HCT116 (cell line): ENCODE measurements at regions not wholly inside any gene's neighbourhood (a gene's known extent, or its start where the extent isn't known, plus 50 kb on each side); places are given as distances from the start of the nearest gene placed in this dataset.
A peak's percentile ranks its signal among the peaks of the same experiment; 100 is the strongest.

Experiments used
- ATAC-seq: fragments of 200-7000 bp; cut with Tn5 transposase; 2 replicates; pipeline ENCODE4 v1.9.1; 2020; ENCODE audit warnings: mild to moderate bottlenecking, moderate library complexity
- BruUV-seq: library from RNA; stranded (reverse); fragments of 400-500 nt; replicated peaks from 2 replicates; lab custom pipeline; 2021; lab: Mats Ljungman, UMichigan
- CTCF ChIA-PET: fragments of 300-600 bp; sonication (Branson Sonifier 250); formaldehyde crosslinking; loops from one replicate; lab custom pipeline; 2021; ENCODE audit warnings: antibody characterized with exemption; lab: Charles Lee
- POLR2A ChIA-PET: fragments of 300-600, 350-600 bp; sonication (Branson Sonifier 250); formaldehyde crosslinking; loops from one replicate; lab custom pipeline; 2021; ENCODE audit warnings: antibody characterized with exemption; lab: Charles Lee
- RAD21 ChIA-PET, 2 experiments: fragments of 300-600 bp; sonication (Branson Sonifier 250); formaldehyde crosslinking; loops; one replicate each; lab custom pipeline; 2023; ENCODE audit warnings: low total read pairs in 2 of 2; ENCODE audit not compliant: uncharacterized antibody in 2 of 2, unreplicated experiment in 2 of 2, low non-redundant PET in 1 of 2; lab: Charles Lee
- DNase-seq: peaks from one replicate; pipeline ENCODE4 v3.0.0-alpha.2; 2010; ENCODE audit warnings: low read depth, low spot score
- H2AFZ ChIP-seq: fragments of 200-600 bp; shearing (Covaris generic), sonication (generic); 2 replicates; pipeline ENCODE4 v1.6.1; 2017; ENCODE audit warnings: low read depth, mixed run types, mixed read lengths, antibody characterized with exemption, low read length; ENCODE audit not compliant: poor library complexity, severe bottlenecking
- H3K27ac ChIP-seq: 2 replicates; pipeline ENCODE4 v1.5.1; 2012; ENCODE audit warnings: low read depth, low read length
- H3K27me3 ChIP-seq: fragments of 200-600 bp; sonication (generic); 2 replicates; pipeline ENCODE4 v1.6.1; 2016; ENCODE audit warnings: mixed run types, low read length, mixed read lengths; ENCODE audit not compliant: insufficient read depth
- H3K36me3 ChIP-seq, 2 experiments: fragments of 200-500 bp in 1 of 2; fragments of 200-600 bp in 1 of 2; sonication (Bioruptor generic) in 1 of 2; sonication (generic) in 1 of 2; 2 replicates each; pipeline versions ENCODE4 v1.5.1 to v1.6.1; 2014 to 2016; ENCODE audit warnings: low read length in 2 of 2, inconsistent platforms in 1 of 2, mixed read lengths in 1 of 2, mixed run types in 1 of 2; ENCODE audit not compliant: insufficient read depth in 2 of 2, control insufficient read depth in 1 of 2
- H3K4me1 ChIP-seq, 2 experiments: fragments of 200-600 bp in 1 of 2; sonication (generic) in 1 of 2; 2 replicates each; pipeline versions ENCODE4 v1.5.1 to v1.6.1; 2012 to 2017; ENCODE audit warnings: low read length in 2 of 2, inconsistent platforms in 1 of 2, mild to moderate bottlenecking in 1 of 2, mixed read lengths in 1 of 2, mixed run types in 1 of 2, moderate library complexity in 1 of 2; ENCODE audit not compliant: insufficient read depth in 2 of 2, control insufficient read depth in 1 of 2
- H3K4me2 ChIP-seq: fragments of 200-600 bp; sonication (generic); 2 replicates; pipeline ENCODE4 v1.6.1; 2017; ENCODE audit warnings: mixed run types, low read length, mixed read lengths
- H3K4me3 ChIP-seq, 2 experiments: fragments of 200-600 bp in 1 of 2; sonication (generic) in 1 of 2; replicated peaks in 1 of 2; 2 replicates each; pipeline ENCODE4 v1.5.1; 2011 to 2016; ENCODE audit warnings: low read length in 2 of 2, control low read depth in 1 of 2, low read depth in 1 of 2, mild to moderate bottlenecking in 1 of 2, mixed read lengths in 1 of 2, mixed run types in 1 of 2
- H3K79me2 ChIP-seq: fragments of 200-600 bp; sonication (generic); 2 replicates; pipeline ENCODE4 v1.6.1; 2017; ENCODE audit warnings: mild to moderate bottlenecking, mixed run types, low read length, moderate library complexity, mixed read lengths; ENCODE audit not compliant: insufficient read depth
- H3K9ac ChIP-seq: fragments of 200-600 bp; sonication (generic); 2 replicates; pipeline ENCODE4 v1.6.1; 2016; ENCODE audit warnings: low read length, mixed read lengths
- H3K9me2 ChIP-seq: fragments of 200-600 bp; sonication (generic), shearing (Covaris generic); 2 replicates; pipeline ENCODE4 v1.6.1; 2017; ENCODE audit warnings: mixed run types, mild to moderate bottlenecking, moderate library complexity; ENCODE audit not compliant: insufficient read depth
- H3K9me3 ChIP-seq, 2 experiments: fragments of 200-500 bp in 1 of 2; fragments of 200-600 bp in 1 of 2; sonication (Bioruptor generic) in 1 of 2; sonication (generic) in 1 of 2; 2 replicates each; pipeline ENCODE4 v1.6.1; 2014 to 2017; ENCODE audit warnings: low read length in 2 of 2, mixed read lengths in 2 of 2, inconsistent platforms in 1 of 2, low read depth in 1 of 2, mild to moderate bottlenecking in 1 of 2, mixed run types in 1 of 2, moderate library complexity in 1 of 2; ENCODE audit not compliant: control insufficient read depth in 1 of 2, insufficient read depth in 1 of 2
- H4K20me1 ChIP-seq: fragments of 200-600 bp; sonication (generic), shearing (Covaris generic); 2 replicates; pipeline ENCODE4 v1.6.1; 2017; ENCODE audit warnings: mixed run types, mild to moderate bottlenecking, moderate library complexity; ENCODE audit not compliant: insufficient read depth
- CEBPB ChIP-seq: IDR thresholded peaks from 2 replicates; pipeline ENCODE4 v1.6.1; 2012; ENCODE audit warnings: low read depth
- CTCF ChIP-seq, 3 experiments: fragments of 200-600 bp in 1 of 3; sonication (generic) in 1 of 3; IDR thresholded peaks in 2 of 3; conservative IDR thresholded peaks in 1 of 3; 2 replicates each; pipeline ENCODE4 v1.5.1; 2012 to 2017; ENCODE audit warnings: low read depth in 2 of 3, low read length in 2 of 3, antibody characterized with exemption in 1 of 3, borderline replicate concordance in 1 of 3, control low read depth in 1 of 3, mild to moderate bottlenecking in 1 of 3, mixed read lengths in 1 of 3, mixed run types in 1 of 3, moderate library complexity in 1 of 3; ENCODE audit not compliant: insufficient read depth in 1 of 3
- ELF1 ChIP-seq: IDR thresholded peaks from 2 replicates; pipeline ENCODE4 v1.6.1; 2012; ENCODE audit warnings: low read depth, borderline replicate concordance
- FOSL1 ChIP-seq: IDR thresholded peaks from 2 replicates; pipeline ENCODE4 v1.6.1; 2012; ENCODE audit warnings: low read depth
- JUND ChIP-seq: IDR thresholded peaks from 2 replicates; pipeline ENCODE4 v1.6.1; 2012
- MAX ChIP-seq: IDR thresholded peaks from 2 replicates; pipeline ENCODE4 v1.6.1; 2012
- POLR2A ChIP-seq: IDR thresholded peaks from 2 replicates; pipeline ENCODE4 v1.7.0; 2011; ENCODE audit warnings: borderline replicate concordance; ENCODE audit not compliant: insufficient read depth, insufficient read length; ENCODE audit errors: extremely low read depth
- RAD21 ChIP-seq: IDR thresholded peaks from 2 replicates; pipeline ENCODE4 v1.6.1; 2012; ENCODE audit warnings: low read depth, mild to moderate bottlenecking
- REST ChIP-seq: IDR thresholded peaks from 2 replicates; pipeline ENCODE4 v1.6.1; 2012; ENCODE audit warnings: low read depth
- SIN3A ChIP-seq: IDR thresholded peaks from 2 replicates; pipeline ENCODE4 v1.6.1; 2012; ENCODE audit warnings: low read depth
- SRF ChIP-seq: IDR thresholded peaks from 2 replicates; pipeline ENCODE4 v1.6.1; 2012; ENCODE audit warnings: low read depth
- ZNF274 ChIP-seq: fragments of 200-500 bp; sonication (Bioruptor generic); IDR thresholded peaks from 2 replicates; pipeline ENCODE4 v1.6.1; 2014; ENCODE audit warnings: mild to moderate bottlenecking, low read depth, low read length, inconsistent platforms
- intact Hi-C: fragments of 100-400 bp; cut with micrococcal nuclease; formaldehyde crosslinking; loops from 2 replicates; pipeline ENCODE4 v1.10.0; 2022

GRCh38 chr9:107226421-107226820 lies 56.7 kb upstream of the RAD23B start:
- Histone ChIP-seq H3K27me3 (no peaks in the 10 kb centered on the region), H3K4me3 (no peak overlapping the region), H2AFZ (no peak overlapping the region), H3K36me3 (peaks cover 0 to 23% of the 10 kb centered on the region in 2 experiments; a peak in 1 of 4 replicates), H3K79me2 (peaks cover 75% of the 10 kb centered on the region), H3K9ac (no peak overlapping the region), H3K4me1 (peaks cover 17 to 63% of the 10 kb centered on the region in 2 experiments), H4K20me1 (no peaks in the 10 kb centered on the region), H3K4me2 (no peak overlapping the region; the same call in 1 of the 2 replicates), H3K9me3 (no peaks in the 10 kb centered on the region), H3K27ac (no peak overlapping the region), H3K9me2 (no peaks in the 10 kb centered on the region; the same call in 1 of the 2 replicates)
- CTCF ChIA-PET: no interaction called here
- 0 out of 2 replicates have a peak, but pooled peaks have one; percentile 7 for ATAC-seq
- TF ChIP-seq CEBPB (peak; percentile 57; the same call in 1 of the 2 replicates), MAX (peak; percentile 31; the same call in 1 of the 2 replicates), REST (no peak)
- RAD21 ChIA-PET: no interaction called here
- POLR2A ChIA-PET: no interaction called here
- peak; percentile 40 for DNase-seq
- intact Hi-C loops: no loop called here
- no TSS peak for BruUV-seq

- RAD21 ChIA-PET: no interaction called here
- BruUV-seq: no TSS peak
- TF ChIP-seq FOSL1: no peak
- TF ChIP-seq SRF: no peak
- TF ChIP-seq JUND: no peak
- TF ChIP-seq RAD21: no peak; the same call in 1 of the 2 replicates
- no peak for TF ChIP-seq SIN3A
- TF ChIP-seq ZNF274: no peak
- no peak for TF ChIP-seq CTCF (IDR thresholded peaks at IDR 0.05 in 2 of 3, conservative IDR thresholded peaks at IDR 0.05 in 1 of 3; ENCODE audit: borderline replicate concordance in 1 of 3, insufficient read depth in 1 of 3, low read depth in 2 of 3, low read length in 2 of 3)
- TF ChIP-seq ELF1: no peak
- TF ChIP-seq POLR2A: no peak
Measured at GRCh38 chr9:107227774-107228173, 55.3 kb upstream of the RAD23B start.

More at GRCh38 chr9:107227774-107228173, 55.3 kb upstream of the RAD23B start:
- no peak for ATAC-seq
- POLR2A ChIA-PET: no interaction called here
- H3K79me2 ChIP-seq: peaks cover 67% of the 10 kb centered on the region
- no peaks in the 10 kb centered on the region for H4K20me1 ChIP-seq
- no peak overlapping the region for H2AFZ ChIP-seq
- H3K27ac ChIP-seq: no peak overlapping the region
- no peaks in the 10 kb centered on the region; the same call in 1 of the 2 replicates for H3K9me2 ChIP-seq
- H3K9me3 ChIP-seq: no peaks in the 10 kb centered on the region
- peaks cover 12 to 52% of the 10 kb centered on the region in 2 experiments for H3K4me1 ChIP-seq
- H3K9ac ChIP-seq: no peak overlapping the region
- H3K4me2 ChIP-seq: no peak overlapping the region
- intact Hi-C loops: no loop called here
- H3K27me3 ChIP-seq: no peaks in the 10 kb centered on the region
- H3K36me3 ChIP-seq: peaks cover 0 to 33% of the 10 kb centered on the region in 2 experiments; a peak in 1 of 4 replicates
- DNase-seq: no peak
- CTCF ChIA-PET: no interaction called here
- H3K4me3 ChIP-seq: no peak overlapping the region
